T-helper 1 cell (primary cell): ENCODE measurements at regions not wholly inside any gene's neighbourhood (a gene's known extent, or its start where the extent isn't known, plus 50 kb on each side); places are given as distances from the start of the nearest gene placed in this dataset.

Experiments
- DNase-seq, 5 donors: peaks; one replicate each; pipeline ENCODE4 v3.0.0-alpha.2; 2012 to 2020

GRCh38 chr2:67660015-67660602, 263.0 kb downstream of the ETAA1 start:
- no peak for DNase-seq

- no peak for DNase-seq
Observed at GRCh38 chr2:67660871-67661270, 263.7 kb downstream of the ETAA1 start.

- no peak for DNase-seq
Observed at GRCh38 chr2:67662222-67662621, 265.1 kb downstream of the ETAA1 start.

- no peak for DNase-seq
Observed at GRCh38 chr2:67663776-67664175, 266.6 kb downstream of the ETAA1 start.

- no peak for DNase-seq
Observed at GRCh38 chr2:67666386-67667053, 269.4 kb downstream of the ETAA1 start.

- DNase-seq, result no peak
Observed at GRCh38 chr2:67667054-67667908, 270.1 kb downstream of the ETAA1 start.

- DNase-seq, result no peak
Observed at GRCh38 chr2:67668538-67668937, 271.4 kb downstream of the ETAA1 start.

GRCh38 chr2:67669168-67669567, 272.0 kb downstream of the ETAA1 start:
- DNase-seq, result no peak

GRCh38 chr2:67669766-67670165, 272.6 kb downstream of the ETAA1 start:
- no peak for DNase-seq

- no peak for DNase-seq
Observed at GRCh38 chr2:67670747-67671183, 273.6 kb downstream of the ETAA1 start.

GRCh38 chr2:67671464-67672450, 274.6 kb downstream of the ETAA1 start:
- no peak for DNase-seq

GRCh38 chr2:67674668-67675067, 277.5 kb downstream of the ETAA1 start:
- no peak for DNase-seq

- no peak for DNase-seq
Observed at GRCh38 chr2:67684991-67685390, 287.9 kb downstream of the ETAA1 start.

GRCh38 chr2:67686254-67686653, 289.1 kb downstream of the ETAA1 start:
- no peak for DNase-seq

- no peak for DNase-seq
Observed at GRCh38 chr2:67689186-67689585, 292.1 kb downstream of the ETAA1 start.

GRCh38 chr2:67689651-67690050, 292.5 kb downstream of the ETAA1 start:
- no peak for DNase-seq

- DNase-seq, result no peak
Observed at GRCh38 chr2:67694445-67694844, 297.3 kb downstream of the ETAA1 start.

- no peak for DNase-seq
Observed at GRCh38 chr2:67701011-67701410, 303.9 kb downstream of the ETAA1 start.

GRCh38 chr2:67702284-67702683, 305.2 kb downstream of the ETAA1 start:
- DNase-seq, result no peak

GRCh38 chr2:67702937-67703336, 305.8 kb downstream of the ETAA1 start:
- no peak for DNase-seq

- no peak for DNase-seq
Observed at GRCh38 chr2:67706082-67706481, 308.9 kb downstream of the ETAA1 start.

GRCh38 chr2:67707896-67708295, 310.8 kb downstream of the ETAA1 start:
- DNase-seq, result no peak

- DNase-seq, result no peak
Observed at GRCh38 chr2:67709835-67710234, 312.7 kb downstream of the ETAA1 start.
